WI38 (cell line): ENCODE measurements at regions not wholly inside any gene's neighbourhood (a gene's known extent, or its start where the extent isn't known, plus 50 kb on each side); places are given as distances from the start of the nearest gene placed in this dataset.

ENCODE experiments used
- H3K4me3 ChIP-seq: 2 replicates; pipeline ENCODE4 v1.5.1; 2011; ENCODE audit warnings: low read depth, mild to moderate bottlenecking, control low read depth, low read length
- CTCF ChIP-seq: IDR thresholded peaks from 2 replicates; pipeline ENCODE4 v1.5.1; 2012; ENCODE audit warnings: low read depth, mild to moderate bottlenecking, control low read depth, low read length

- no peak for TF ChIP-seq CTCF
- no peak overlapping the region for H3K4me3 ChIP-seq
Measured at GRCh38 chr14:71752111-71752738, 180.0 kb upstream of the RGS6 start.

- peak; percentile 82 for TF ChIP-seq CTCF
- no peak overlapping the region for H3K4me3 ChIP-seq
Measured at GRCh38 chr14:71753126-71753830, 179.0 kb upstream of the RGS6 start.

- H3K4me3 ChIP-seq: no peak overlapping the region
- no peak for TF ChIP-seq CTCF
Measured at GRCh38 chr14:71753976-71754375, 178.3 kb upstream of the RGS6 start.

GRCh38 chr14:71754422-71755095, 177.7 kb upstream of the RGS6 start:
- no peak for TF ChIP-seq CTCF
- no peak overlapping the region for H3K4me3 ChIP-seq

GRCh38 chr14:71758229-71758951, 173.8 kb upstream of the RGS6 start:
- TF ChIP-seq CTCF: no peak
- no peak overlapping the region for H3K4me3 ChIP-seq

- H3K4me3 ChIP-seq: no peak overlapping the region
- TF ChIP-seq CTCF: no peak
Measured at GRCh38 chr14:71762575-71762974, 169.7 kb upstream of the RGS6 start.
